ENCODE measurements at regions not wholly inside any gene's neighbourhood (a gene's known extent, or its start where the extent isn't known, plus 50 kb on each side); places are given as distances from the start of the nearest gene placed in this dataset.

GRCh38 chr2:6337472-6337820, 528.3 kb downstream of the CMPK2 start:
- H3K4me3 ChIP-seq (replicated peaks in 1 of 2; ENCODE audit: low read depth in 2 of 2, low read length in 2 of 2), result no peak overlapping the region
- no peak for DNase-seq (ENCODE audit: low read depth in 2 of 2)
- no peak for TF ChIP-seq CTCF (IDR thresholded peaks at IDR 0.05; ENCODE audit: low read depth, low read length)

- no peak for TF ChIP-seq CTCF (IDR thresholded peaks at IDR 0.05; ENCODE audit: low read depth, low read length)
- H3K4me3 ChIP-seq (replicated peaks in 1 of 2; ENCODE audit: low read depth in 2 of 2, low read length in 2 of 2), result no peak overlapping the region
- no peak for DNase-seq (ENCODE audit: low read depth in 2 of 2)
Observed at GRCh38 chr2:6341588-6342129, 524.0 kb downstream of the CMPK2 start.

- no peak for TF ChIP-seq CTCF (IDR thresholded peaks at IDR 0.05; ENCODE audit: low read depth, low read length)
- H3K4me3 ChIP-seq (replicated peaks in 1 of 2; ENCODE audit: low read depth in 2 of 2, low read length in 2 of 2), result no peak overlapping the region
- no peak for DNase-seq (ENCODE audit: low read depth in 2 of 2)
Observed at GRCh38 chr2:6342273-6342920, 523.3 kb downstream of the CMPK2 start.

GRCh38 chr2:6343076-6343475, 522.6 kb downstream of the CMPK2 start:
- DNase-seq (ENCODE audit: low read depth in 2 of 2), result no peak
- no peak overlapping the region for H3K4me3 ChIP-seq (replicated peaks in 1 of 2; ENCODE audit: low read depth in 2 of 2, low read length in 2 of 2)

GRCh38 chr2:6352247-6352646, 513.5 kb downstream of the CMPK2 start:
- H3K4me3 ChIP-seq (replicated peaks in 1 of 2; ENCODE audit: low read depth in 2 of 2, low read length in 2 of 2), result no peak overlapping the region
- TF ChIP-seq CTCF (IDR thresholded peaks at IDR 0.05; ENCODE audit: low read depth, low read length), result no peak
- DNase-seq (ENCODE audit: low read depth in 2 of 2), result no peak

More at GRCh38 chr2:6343076-6343475, 522.6 kb downstream of the CMPK2 start:
- no peak for TF ChIP-seq CTCF (IDR thresholded peaks at IDR 0.05; ENCODE audit: low read depth, low read length)

GRCh38 chr2:6352906-6353515, 512.7 kb downstream of the CMPK2 start:
- H3K4me3 ChIP-seq (replicated peaks in 1 of 2; ENCODE audit: low read depth in 2 of 2, low read length in 2 of 2), result no peak overlapping the region
- no peak for TF ChIP-seq CTCF (IDR thresholded peaks at IDR 0.05; ENCODE audit: low read depth, low read length)
- DNase-seq (ENCODE audit: low read depth in 2 of 2), result peak in 1 of 2 donors; percentile 2

Measured in cardiac fibroblast (primary cell).